Dermis blood vessel endothelial cell (primary cell): ENCODE measurements at regions not wholly inside any gene's neighbourhood (a gene's known extent, or its start where the extent isn't known, plus 50 kb on each side); places are given as distances from the start of the nearest gene placed in this dataset.
A peak's percentile ranks its signal among the peaks of the same experiment; 100 is the strongest.

Experiments used
- DNase-seq: peaks from one replicate; pipeline ENCODE4 v3.0.0; 2010

- DNase-seq, result no peak
Observed at GRCh38 chr13:64992314-64992713, 2237.8 kb downstream of the PCDH9 start.

DNA sequence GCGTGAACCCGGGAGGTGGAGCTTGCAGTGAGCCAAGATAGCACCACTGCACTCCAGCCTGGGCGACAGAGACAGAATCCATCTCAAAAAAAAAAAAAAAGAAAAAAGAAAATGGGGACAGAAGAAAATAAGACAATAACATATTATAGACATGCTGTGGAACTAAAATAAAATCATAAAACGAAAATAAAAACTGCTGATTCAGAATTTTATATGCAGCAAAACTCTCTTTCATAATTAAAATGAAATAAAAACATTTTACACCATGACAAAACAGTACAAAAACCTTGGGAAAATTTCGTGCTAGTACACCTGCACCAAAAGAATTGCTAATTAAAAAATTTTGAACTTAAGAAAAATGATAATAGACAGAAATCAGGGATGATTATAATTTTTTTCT is 2245.1 kb downstream of the PCDH9 start:
- no peak for DNase-seq

DNA sequence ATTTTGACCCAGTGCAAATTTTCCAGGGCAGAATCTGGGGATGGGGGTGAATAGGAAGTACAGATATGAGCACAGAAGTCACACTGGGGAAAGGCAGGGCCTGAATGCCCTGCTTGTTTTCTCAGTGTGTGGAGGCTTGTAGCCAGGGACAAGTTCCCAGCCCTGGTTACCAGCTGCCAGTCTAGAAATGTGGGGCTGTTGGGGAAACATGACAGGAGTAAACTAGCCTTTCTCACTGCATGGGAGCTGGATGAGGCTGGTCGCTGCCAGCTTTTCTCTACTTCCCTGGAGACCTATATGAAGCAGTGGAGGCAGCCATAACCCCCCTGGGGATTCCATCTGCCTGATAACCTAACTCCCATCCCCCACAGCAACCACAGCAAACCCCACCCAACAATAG is 2267.7 kb downstream of the PCDH9 start:
- DNase-seq, result no peak

GRCh38 chr13:64959276-64959675 is 2270.9 kb downstream of the PCDH9 start:
- no peak for DNase-seq

- DNase-seq, result no peak
Observed at GRCh38 chr13:64958106-64958505, 2272.0 kb downstream of the PCDH9 start.

GRCh38 chr13:64938660-64939059 is 2291.5 kb downstream of the PCDH9 start:
- DNase-seq, result no peak

DNA sequence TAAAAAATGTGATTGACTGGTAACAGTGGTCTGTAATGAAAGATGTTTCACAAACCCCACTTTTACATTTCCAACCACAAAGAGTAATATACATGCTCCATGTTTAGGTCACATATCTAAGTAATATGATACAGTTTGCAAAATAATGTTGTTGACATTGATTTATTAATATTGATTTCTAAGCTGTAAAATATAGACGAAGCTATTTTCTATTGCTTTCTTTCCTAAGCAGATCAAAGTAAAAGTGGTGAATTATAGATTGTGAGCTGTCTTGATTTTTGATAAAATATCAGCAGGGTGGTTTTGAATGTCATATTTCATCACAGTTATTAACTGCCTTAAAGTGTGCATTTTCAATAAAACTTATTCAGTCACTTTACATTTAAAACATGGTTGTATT is 2292.8 kb downstream of the PCDH9 start:
- no peak for DNase-seq

- DNase-seq, result no peak
Observed at GRCh38 chr13:64936879-64937278, 2293.3 kb downstream of the PCDH9 start.

GRCh38 chr13:64935441-64935840 is 2294.7 kb downstream of the PCDH9 start:
- no peak for DNase-seq

DNA sequence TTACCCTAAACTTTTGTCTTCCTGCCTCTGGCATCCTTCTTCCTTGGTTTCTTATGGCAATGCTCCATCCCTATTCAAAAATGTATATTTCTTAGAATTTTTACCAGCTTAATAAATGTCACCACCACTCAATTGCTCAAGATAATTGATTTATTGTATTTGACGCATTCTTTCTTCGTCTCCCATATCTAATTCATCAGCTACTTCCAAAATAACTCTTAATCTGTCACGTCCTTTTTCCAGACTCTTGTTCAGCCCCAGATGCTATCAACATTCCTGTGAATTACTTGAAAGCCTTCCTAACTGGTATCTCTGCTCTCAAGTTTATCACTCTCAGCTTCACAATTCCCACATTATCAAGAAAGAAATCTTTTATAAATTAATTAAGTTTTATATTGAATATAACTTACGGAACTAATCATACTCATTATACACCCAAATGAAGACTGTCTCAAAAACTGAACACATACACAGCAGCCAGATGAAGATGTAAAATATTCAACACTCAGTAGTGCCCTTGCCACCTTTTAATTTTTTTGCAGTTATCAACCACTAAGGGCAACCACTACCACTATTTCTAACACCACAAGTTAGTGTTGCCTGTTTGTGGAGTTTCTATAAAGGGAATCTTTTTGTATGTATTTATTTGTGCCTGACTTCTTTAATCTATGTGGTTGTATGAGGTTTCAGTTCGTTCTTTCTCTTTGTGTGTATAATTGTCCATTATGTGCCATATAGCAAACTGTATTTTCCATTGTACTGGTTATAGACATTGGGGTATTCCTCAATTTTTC is 2295.4 kb downstream of the PCDH9 start:
- DNase-seq, result no peak

GRCh38 chr13:64930636-64931035 is 2299.5 kb downstream of the PCDH9 start:
- no peak for DNase-seq

GRCh38 chr13:64928696-64929499 is 2301.2 kb downstream of the PCDH9 start:
- peak; percentile 65 for DNase-seq

DNA sequence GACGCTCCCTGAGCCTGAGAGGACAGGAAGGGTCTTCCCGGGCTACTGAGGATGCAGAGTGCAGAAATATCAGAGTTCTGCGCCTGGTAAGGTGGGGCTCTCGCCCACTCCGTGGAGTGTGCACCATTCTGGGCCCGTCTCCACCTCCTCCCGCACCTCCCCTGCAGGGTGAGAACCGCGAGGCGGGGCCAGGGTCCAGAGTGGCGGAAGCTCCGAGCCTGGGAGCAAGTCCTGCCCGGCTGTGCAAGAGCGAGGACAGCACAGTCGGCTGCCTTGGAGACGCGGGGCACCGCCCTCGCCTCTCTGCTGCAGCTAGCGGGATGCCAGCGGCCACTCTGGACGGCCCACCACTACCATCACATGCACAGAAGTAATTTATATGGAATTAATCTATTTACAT is 2304.4 kb downstream of the PCDH9 start:
- DNase-seq, result no peak

DNA sequence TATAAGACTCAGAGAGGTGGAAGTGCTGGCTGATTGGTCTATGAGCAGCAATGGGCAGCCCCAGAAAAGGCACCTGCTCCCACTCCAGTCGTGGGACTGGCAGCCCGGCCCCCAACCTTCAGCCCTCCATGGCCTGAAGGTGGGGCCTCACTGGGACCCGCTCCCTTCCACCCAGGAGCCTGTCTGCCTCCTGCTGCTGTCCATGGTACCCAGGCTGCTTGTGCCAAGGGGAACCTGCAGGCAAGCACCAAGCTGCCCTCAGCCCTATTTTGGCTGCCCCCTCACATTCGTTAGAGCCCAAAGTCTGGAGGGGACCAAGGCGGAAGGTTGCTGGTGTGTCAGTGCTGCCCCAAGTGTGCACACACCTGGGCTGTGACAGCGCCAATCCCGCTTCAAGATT is 2304.9 kb downstream of the PCDH9 start:
- DNase-seq, result peak; percentile 21

DNA sequence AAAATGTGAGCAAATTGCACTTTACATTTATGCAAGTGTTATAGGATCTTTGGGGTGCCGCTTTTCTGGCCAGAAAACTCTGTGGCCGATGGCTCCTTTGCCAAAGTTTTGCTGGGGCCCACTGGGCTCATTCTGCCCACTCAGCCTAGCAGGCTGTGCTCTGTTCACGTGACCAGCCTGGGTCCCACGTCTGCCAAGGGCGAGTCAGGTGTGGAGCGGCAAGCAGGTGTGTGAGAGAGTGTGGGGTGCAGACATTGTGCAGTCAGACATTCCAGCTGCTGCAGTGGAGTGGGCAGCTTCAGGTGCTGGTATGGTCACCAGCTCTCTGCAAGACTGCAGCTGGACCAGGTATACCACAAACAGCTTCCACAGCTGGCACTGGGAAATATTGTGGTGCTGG is 2305.7 kb downstream of the PCDH9 start:
- DNase-seq, result no peak

DNA sequence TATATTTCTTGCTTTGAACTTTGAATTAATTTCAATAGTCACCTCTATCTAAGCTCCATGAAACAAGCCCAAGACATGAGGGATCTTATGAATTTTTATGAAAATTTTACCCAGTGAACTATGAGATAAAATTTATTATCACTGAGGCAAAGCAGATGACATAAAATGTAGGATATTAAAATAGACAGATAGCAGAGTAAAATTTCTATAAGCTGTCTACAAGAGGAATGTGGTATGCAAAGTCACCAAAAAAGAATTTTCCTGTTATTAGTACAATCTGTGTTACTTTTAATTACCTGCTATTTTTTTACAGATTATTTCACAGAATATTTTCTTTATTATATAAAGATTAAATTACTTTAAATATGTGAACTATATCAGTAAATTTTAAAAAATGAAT is 2312.6 kb downstream of the PCDH9 start:
- DNase-seq, result no peak

- peak; percentile 60 for DNase-seq
Observed at GRCh38 chr13:64912141-64912540, 2318.0 kb downstream of the PCDH9 start.

DNA sequence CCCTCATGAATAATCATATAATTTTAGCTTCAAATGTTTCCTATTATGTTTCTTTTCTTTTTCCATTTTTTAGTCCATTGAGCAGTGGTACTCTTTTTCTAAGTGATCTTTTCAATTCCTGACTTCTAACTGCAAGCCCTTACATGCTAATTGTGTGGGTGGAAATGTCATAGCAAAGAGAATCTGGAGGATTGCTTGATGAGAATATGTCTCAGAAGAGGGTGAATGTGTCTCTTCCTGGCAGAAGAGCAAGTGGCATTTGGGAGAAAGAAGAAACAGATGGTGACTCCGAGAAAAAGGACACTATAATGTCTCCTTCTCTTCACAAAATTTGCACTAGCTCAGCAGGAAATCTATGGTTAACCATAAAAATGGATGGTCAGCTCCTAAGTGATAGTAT is 2320.0 kb downstream of the PCDH9 start:
- no peak for DNase-seq

DNA sequence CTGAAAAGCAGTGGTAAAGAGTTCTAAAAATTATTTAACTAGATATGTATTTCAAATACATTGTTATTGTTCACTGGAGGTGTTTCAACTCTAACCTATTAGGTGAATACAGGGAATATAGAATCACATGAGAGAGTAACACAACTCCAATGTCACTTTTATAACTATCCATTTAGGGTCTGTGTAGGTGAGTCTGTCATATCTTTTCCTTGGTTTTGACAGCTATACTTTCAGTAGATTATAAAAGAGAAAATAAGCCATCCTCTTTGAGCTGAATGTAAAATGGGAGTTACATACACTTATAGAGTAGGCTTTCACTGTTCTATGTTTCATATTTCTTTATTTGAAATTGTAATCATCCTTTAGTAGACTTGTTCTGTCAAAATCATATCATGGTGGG is 2321.0 kb downstream of the PCDH9 start:
- DNase-seq, result no peak

DNA sequence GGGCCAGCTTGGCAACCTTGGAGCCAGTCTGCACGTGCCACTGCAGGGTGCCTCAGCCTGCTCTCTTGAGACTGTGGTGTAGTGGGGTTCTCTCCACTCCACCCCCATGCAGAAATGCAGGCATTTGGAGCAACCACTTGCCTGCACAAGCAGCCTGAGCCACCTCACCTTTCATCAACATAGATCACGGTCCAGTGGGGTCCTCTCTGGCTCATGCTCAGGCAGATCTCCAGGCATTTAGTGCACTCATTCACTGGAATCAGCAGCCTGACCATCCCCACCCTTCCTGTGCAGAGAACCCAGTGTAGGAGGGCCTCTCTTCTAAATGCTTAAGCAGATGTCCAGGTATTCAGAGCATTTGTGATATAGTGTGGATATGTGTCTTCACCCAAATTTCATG is 2330.1 kb downstream of the PCDH9 start:
- no peak for DNase-seq

GRCh38 chr13:64884976-64885375 is 2345.2 kb downstream of the PCDH9 start:
- no peak for DNase-seq

DNA sequence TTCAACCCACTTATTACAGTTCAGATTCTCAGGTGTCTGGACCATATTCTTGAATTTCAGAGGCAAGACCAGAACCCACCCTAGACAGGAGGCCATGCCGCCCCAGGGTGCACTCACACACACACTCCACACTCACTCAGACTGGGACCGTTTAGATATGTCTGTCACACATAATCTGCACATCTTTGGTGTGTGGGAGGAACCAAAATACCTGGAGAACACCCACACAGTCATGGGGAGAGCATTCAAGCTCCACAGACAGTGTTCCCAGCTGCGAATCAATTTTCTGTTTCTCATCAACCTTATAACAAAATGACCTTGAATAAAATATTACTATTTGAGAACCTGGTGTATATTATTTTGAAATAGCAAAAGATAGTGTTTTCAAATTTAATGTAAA is 2353.0 kb downstream of the PCDH9 start:
- no peak for DNase-seq

GRCh38 chr13:64871742-64872141 is 2358.4 kb downstream of the PCDH9 start:
- DNase-seq, result peak; percentile 85

DNA sequence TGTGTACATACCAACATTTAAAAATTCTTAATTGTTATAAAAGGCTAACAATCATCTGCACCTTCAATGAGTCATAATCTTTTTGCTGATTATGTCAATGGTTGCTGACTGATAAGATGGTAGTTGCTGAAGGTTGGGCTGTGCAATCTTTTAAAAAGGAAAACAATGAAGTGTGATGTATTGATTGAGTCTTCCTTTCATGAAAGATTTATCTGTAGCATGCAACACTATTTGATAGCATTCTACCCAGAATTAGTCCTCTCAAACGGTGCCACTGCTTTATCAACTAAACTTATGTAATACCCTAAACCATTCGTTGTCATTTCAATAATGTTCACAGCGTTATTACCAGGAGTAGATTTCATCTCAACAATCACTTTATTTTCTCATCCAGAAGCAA is 2360.6 kb downstream of the PCDH9 start:
- DNase-seq, result peak; percentile 23
